ENCODE measurements at regions not wholly inside any gene's neighbourhood (a gene's known extent, or its start where the extent isn't known, plus 50 kb on each side); places are given as distances from the start of the nearest gene placed in this dataset.
"Not testable (repeated sequence)": the region's sequence is repeated elsewhere in the genome, so short reads cannot be mapped to it uniquely, and the experiment has no call there.

- ATAC-seq (no peak), DNase-seq (no peak)
Observed at GRCh38 chr11:103730131-103730940, 306.1 kb upstream of the DDI1 start.

- DNase-seq (no peak), ATAC-seq (no peak)
Observed at GRCh38 chr11:103731670-103732069, 304.8 kb upstream of the DDI1 start.

GRCh38 chr11:103733889-103734288 is 302.6 kb upstream of the DDI1 start:
- ATAC-seq: no peak

GRCh38 chr11:103735497-103736032 is 300.9 kb upstream of the DDI1 start:
- no peak for DNase-seq
- ATAC-seq: no peak

More at GRCh38 chr11:103733889-103734288, 302.6 kb upstream of the DDI1 start:
- no peak for DNase-seq

- DNase-seq (no peak), ATAC-seq (no peak)
Observed at GRCh38 chr11:103736315-103737036, 300.0 kb upstream of the DDI1 start.

GRCh38 chr11:103737037-103737622 is 299.3 kb upstream of the DDI1 start:
- ATAC-seq (no peak), DNase-seq (no peak)

GRCh38 chr11:103737747-103738146 is 298.7 kb upstream of the DDI1 start:
- DNase-seq: no peak
- no peak for ATAC-seq

- DNase-seq: not testable (repeated sequence)
Observed at GRCh38 chr11:103739074-103739796, 297.2 kb upstream of the DDI1 start.

GRCh38 chr11:103744496-103745153 is 291.8 kb upstream of the DDI1 start:
- DNase-seq: no peak
- no peak for ATAC-seq

More at GRCh38 chr11:103739074-103739796, 297.2 kb upstream of the DDI1 start:
- ATAC-seq: not testable (repeated sequence)

- DNase-seq (no peak), ATAC-seq (no peak)
Observed at GRCh38 chr11:103749158-103749557, 287.3 kb upstream of the DDI1 start.

- DNase-seq (no peak), ATAC-seq (no peak)
Observed at GRCh38 chr11:103768816-103769215, 267.6 kb upstream of the DDI1 start.

GRCh38 chr11:103773059-103773458 is 263.4 kb upstream of the DDI1 start:
- DNase-seq: no peak
- ATAC-seq: no peak

GRCh38 chr11:103773537-103773936 is 262.9 kb upstream of the DDI1 start:
- DNase-seq (no peak), ATAC-seq (no peak)

- DNase-seq (no peak), ATAC-seq (no peak)
Observed at GRCh38 chr11:103779054-103779453, 257.4 kb upstream of the DDI1 start.

GRCh38 chr11:103789952-103790351 is 246.5 kb upstream of the DDI1 start:
- no peak for DNase-seq
- ATAC-seq: no peak

GRCh38 chr11:103792981-103793468 is 243.4 kb upstream of the DDI1 start:
- no peak for ATAC-seq
- DNase-seq: no peak

- no peak for DNase-seq
- no peak for ATAC-seq
Observed at GRCh38 chr11:103794262-103794661, 242.2 kb upstream of the DDI1 start.

- DNase-seq (no peak), ATAC-seq (no peak)
Observed at GRCh38 chr11:103798026-103798425, 238.4 kb upstream of the DDI1 start.

- no peak for DNase-seq
- no peak for ATAC-seq
Observed at GRCh38 chr11:103798446-103798845, 238.0 kb upstream of the DDI1 start.

GRCh38 chr11:103800406-103801114 is 235.9 kb upstream of the DDI1 start:
- ATAC-seq (no peak), DNase-seq (no peak)

GRCh38 chr11:103803062-103803461 is 233.4 kb upstream of the DDI1 start:
- DNase-seq (no peak), ATAC-seq (no peak)

Measured in stimulated activated naive CD8-positive, alpha-beta T cell treated with anti-CD3 and anti-CD28 coated beads, Interleukin-15, Interleukin-2, amounts not matched to agents 100 U/mL and 50 U/mL, for 24 hours (primary cell).